HCT116 (cell line): ENCODE measurements at regions not wholly inside any gene's neighbourhood (a gene's known extent, or its start where the extent isn't known, plus 50 kb on each side); places are given as distances from the start of the nearest gene placed in this dataset.

ENCODE experiments used
- ATAC-seq: fragments of 200-7000 bp; cut with Tn5 transposase; 2 replicates; pipeline ENCODE4 v1.9.1; 2020; ENCODE audit warnings: mild to moderate bottlenecking, moderate library complexity
- BruUV-seq: library from RNA; stranded (reverse); fragments of 400-500 nt; replicated peaks from 2 replicates; lab custom pipeline; 2021; lab: Mats Ljungman, UMichigan
- CTCF ChIA-PET: fragments of 300-600 bp; sonication (Branson Sonifier 250); formaldehyde crosslinking; loops from one replicate; lab custom pipeline; 2021; ENCODE audit warnings: antibody characterized with exemption; lab: Charles Lee
- POLR2A ChIA-PET: fragments of 300-600, 350-600 bp; sonication (Branson Sonifier 250); formaldehyde crosslinking; loops from one replicate; lab custom pipeline; 2021; ENCODE audit warnings: antibody characterized with exemption; lab: Charles Lee
- RAD21 ChIA-PET, 2 experiments: fragments of 300-600 bp; sonication (Branson Sonifier 250); formaldehyde crosslinking; loops; one replicate each; lab custom pipeline; 2023; ENCODE audit warnings: low total read pairs in 2 of 2; ENCODE audit not compliant: uncharacterized antibody in 2 of 2, unreplicated experiment in 2 of 2, low non-redundant PET in 1 of 2; lab: Charles Lee
- DNase-seq: peaks from one replicate; pipeline ENCODE4 v3.0.0-alpha.2; 2010; ENCODE audit warnings: low read depth, low spot score
- H2AFZ ChIP-seq: fragments of 200-600 bp; shearing (Covaris generic), sonication (generic); 2 replicates; pipeline ENCODE4 v1.6.1; 2017; ENCODE audit warnings: low read depth, mixed run types, mixed read lengths, antibody characterized with exemption, low read length; ENCODE audit not compliant: poor library complexity, severe bottlenecking
- H3K27ac ChIP-seq: 2 replicates; pipeline ENCODE4 v1.5.1; 2012; ENCODE audit warnings: low read depth, low read length
- H3K27me3 ChIP-seq: fragments of 200-600 bp; sonication (generic); 2 replicates; pipeline ENCODE4 v1.6.1; 2016; ENCODE audit warnings: mixed run types, low read length, mixed read lengths; ENCODE audit not compliant: insufficient read depth
- H3K36me3 ChIP-seq, 2 experiments: fragments of 200-500 bp in 1 of 2; fragments of 200-600 bp in 1 of 2; sonication (Bioruptor generic) in 1 of 2; sonication (generic) in 1 of 2; 2 replicates each; pipeline versions ENCODE4 v1.5.1 to v1.6.1; 2014 to 2016; ENCODE audit warnings: low read length in 2 of 2, inconsistent platforms in 1 of 2, mixed read lengths in 1 of 2, mixed run types in 1 of 2; ENCODE audit not compliant: insufficient read depth in 2 of 2, control insufficient read depth in 1 of 2
- H3K4me1 ChIP-seq, 2 experiments: fragments of 200-600 bp in 1 of 2; sonication (generic) in 1 of 2; 2 replicates each; pipeline versions ENCODE4 v1.5.1 to v1.6.1; 2012 to 2017; ENCODE audit warnings: low read length in 2 of 2, inconsistent platforms in 1 of 2, mild to moderate bottlenecking in 1 of 2, mixed read lengths in 1 of 2, mixed run types in 1 of 2, moderate library complexity in 1 of 2; ENCODE audit not compliant: insufficient read depth in 2 of 2, control insufficient read depth in 1 of 2
- H3K4me2 ChIP-seq: fragments of 200-600 bp; sonication (generic); 2 replicates; pipeline ENCODE4 v1.6.1; 2017; ENCODE audit warnings: mixed run types, low read length, mixed read lengths
- H3K4me3 ChIP-seq, 2 experiments: fragments of 200-600 bp in 1 of 2; sonication (generic) in 1 of 2; replicated peaks in 1 of 2; 2 replicates each; pipeline ENCODE4 v1.5.1; 2011 to 2016; ENCODE audit warnings: low read length in 2 of 2, control low read depth in 1 of 2, low read depth in 1 of 2, mild to moderate bottlenecking in 1 of 2, mixed read lengths in 1 of 2, mixed run types in 1 of 2
- H3K79me2 ChIP-seq: fragments of 200-600 bp; sonication (generic); 2 replicates; pipeline ENCODE4 v1.6.1; 2017; ENCODE audit warnings: mild to moderate bottlenecking, mixed run types, low read length, moderate library complexity, mixed read lengths; ENCODE audit not compliant: insufficient read depth
- H3K9ac ChIP-seq: fragments of 200-600 bp; sonication (generic); 2 replicates; pipeline ENCODE4 v1.6.1; 2016; ENCODE audit warnings: low read length, mixed read lengths
- H3K9me2 ChIP-seq: fragments of 200-600 bp; sonication (generic), shearing (Covaris generic); 2 replicates; pipeline ENCODE4 v1.6.1; 2017; ENCODE audit warnings: mixed run types, mild to moderate bottlenecking, moderate library complexity; ENCODE audit not compliant: insufficient read depth
- H3K9me3 ChIP-seq, 2 experiments: fragments of 200-500 bp in 1 of 2; fragments of 200-600 bp in 1 of 2; sonication (Bioruptor generic) in 1 of 2; sonication (generic) in 1 of 2; 2 replicates each; pipeline ENCODE4 v1.6.1; 2014 to 2017; ENCODE audit warnings: low read length in 2 of 2, mixed read lengths in 2 of 2, inconsistent platforms in 1 of 2, low read depth in 1 of 2, mild to moderate bottlenecking in 1 of 2, mixed run types in 1 of 2, moderate library complexity in 1 of 2; ENCODE audit not compliant: control insufficient read depth in 1 of 2, insufficient read depth in 1 of 2
- H4K20me1 ChIP-seq: fragments of 200-600 bp; sonication (generic), shearing (Covaris generic); 2 replicates; pipeline ENCODE4 v1.6.1; 2017; ENCODE audit warnings: mixed run types, mild to moderate bottlenecking, moderate library complexity; ENCODE audit not compliant: insufficient read depth
- CBX3 ChIP-seq: IDR thresholded peaks from 2 replicates; pipeline ENCODE4 v1.6.1; 2012; ENCODE audit warnings: low read depth
- CEBPB ChIP-seq: IDR thresholded peaks from 2 replicates; pipeline ENCODE4 v1.6.1; 2012; ENCODE audit warnings: low read depth
- CTCF ChIP-seq, 3 experiments: fragments of 200-600 bp in 1 of 3; sonication (generic) in 1 of 3; IDR thresholded peaks in 2 of 3; conservative IDR thresholded peaks in 1 of 3; 2 replicates each; pipeline ENCODE4 v1.5.1; 2012 to 2017; ENCODE audit warnings: low read depth in 2 of 3, low read length in 2 of 3, antibody characterized with exemption in 1 of 3, borderline replicate concordance in 1 of 3, control low read depth in 1 of 3, mild to moderate bottlenecking in 1 of 3, mixed read lengths in 1 of 3, mixed run types in 1 of 3, moderate library complexity in 1 of 3; ENCODE audit not compliant: insufficient read depth in 1 of 3
- EZH2 ChIP-seq: fragments of 200-600 bp; sonication (generic); IDR thresholded peaks from 2 replicates; pipeline ENCODE4 v1.6.1; 2017; ENCODE audit warnings: antibody characterized with exemption, mixed run types
- EZH2phosphoT487 ChIP-seq: fragments of 200-600 bp; IDR thresholded peaks from 2 replicates; pipeline ENCODE4 v1.6.1; 2018; ENCODE audit warnings: antibody characterized with exemption, borderline replicate concordance
- FOSL1 ChIP-seq: IDR thresholded peaks from 2 replicates; pipeline ENCODE4 v1.6.1; 2012; ENCODE audit warnings: low read depth
- JUND ChIP-seq: IDR thresholded peaks from 2 replicates; pipeline ENCODE4 v1.6.1; 2012
- POLR2AphosphoS5 ChIP-seq: IDR thresholded peaks from 2 replicates; pipeline ENCODE4 v1.6.1; 2011; ENCODE audit warnings: mild to moderate bottlenecking, low read depth, low read length, moderate library complexity
- RAD21 ChIP-seq: IDR thresholded peaks from 2 replicates; pipeline ENCODE4 v1.6.1; 2012; ENCODE audit warnings: low read depth, mild to moderate bottlenecking
- SIN3A ChIP-seq: IDR thresholded peaks from 2 replicates; pipeline ENCODE4 v1.6.1; 2012; ENCODE audit warnings: low read depth
- SP1 ChIP-seq: IDR thresholded peaks from 2 replicates; pipeline ENCODE4 v1.6.1; 2012; ENCODE audit warnings: low read depth
- SRF ChIP-seq: IDR thresholded peaks from 2 replicates; pipeline ENCODE4 v1.6.1; 2012; ENCODE audit warnings: low read depth
- TCF7L2 ChIP-seq: IDR thresholded peaks from 2 replicates; pipeline ENCODE4 v1.7.0; 2011; ENCODE audit warnings: borderline replicate concordance, inconsistent platforms; ENCODE audit not compliant: insufficient read depth, insufficient read length; ENCODE audit errors: extremely low read depth
- YY1 ChIP-seq: IDR thresholded peaks from 2 replicates; pipeline ENCODE4 v1.6.1; 2011; ENCODE audit warnings: low read length, low read depth, moderate library complexity, mild to moderate bottlenecking; ENCODE audit not compliant: insufficient replicate concordance; ENCODE audit errors: extremely low read depth
- ZFX ChIP-seq: fragments of 450-650 bp; IDR thresholded peaks from 2 replicates; pipeline ENCODE4 v1.6.1; 2017
- ZNF274 ChIP-seq: fragments of 200-500 bp; sonication (Bioruptor generic); IDR thresholded peaks from 2 replicates; pipeline ENCODE4 v1.6.1; 2014; ENCODE audit warnings: mild to moderate bottlenecking, low read depth, low read length, inconsistent platforms
- intact Hi-C: fragments of 100-400 bp; cut with micrococcal nuclease; formaldehyde crosslinking; loops from 2 replicates; pipeline ENCODE4 v1.10.0; 2022
- TF ChIP-seq, protein P1 (sequence below): IDR thresholded peaks from 2 replicates; pipeline ENCODE4 v1.6.1; 2012
- TF ChIP-seq, protein P2 (sequence below): IDR thresholded peaks from 2 replicates; pipeline ENCODE4 v1.6.1; 2011; ENCODE audit warnings: mild to moderate bottlenecking, low read length, moderate library complexity; ENCODE audit not compliant: insufficient replicate concordance; ENCODE audit errors: extremely low read depth
- TF ChIP-seq, protein P3 (sequence below): IDR thresholded peaks from 2 replicates; pipeline ENCODE4 v1.6.1; 2012; ENCODE audit warnings: low read depth

DNA sequence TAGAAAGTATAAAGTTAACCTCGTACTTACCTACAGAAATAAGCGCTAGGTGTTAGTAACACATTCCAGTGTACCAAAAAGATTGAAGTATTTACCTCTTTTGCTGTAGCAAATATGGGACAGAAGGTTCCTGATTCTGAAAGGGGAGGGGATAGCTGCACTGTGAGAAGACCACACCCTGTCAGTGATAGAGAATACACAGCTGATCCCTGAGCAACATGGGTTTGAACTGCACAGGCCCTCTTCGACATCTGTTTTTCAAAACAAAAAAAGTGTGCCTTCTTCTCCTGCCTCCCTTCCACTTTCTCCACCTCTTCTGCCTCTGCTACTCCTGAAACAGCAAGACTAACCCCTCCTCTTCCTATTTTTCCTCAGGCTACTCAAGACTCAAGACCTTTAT is 201.8 kb upstream of the SLIT2 start:
- no peak overlapping the region for H3K27ac ChIP-seq
- no peak overlapping the region for H3K4me3 ChIP-seq
- no peak overlapping the region for H2AFZ ChIP-seq
- no peaks in the 10 kb centered on the region for H3K27me3 ChIP-seq
- BruUV-seq, result no TSS peak
- ChIA-PET POLR2A (no interaction called here), CTCF (no interaction called here), RAD21 (no interaction called here)
- TF ChIP-seq, protein P1, sequence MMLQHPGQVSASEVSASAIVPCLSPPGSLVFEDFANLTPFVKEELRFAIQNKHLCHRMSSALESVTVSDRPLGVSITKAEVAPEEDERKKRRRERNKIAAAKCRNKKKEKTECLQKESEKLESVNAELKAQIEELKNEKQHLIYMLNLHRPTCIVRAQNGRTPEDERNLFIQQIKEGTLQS, result no peak
- TF ChIP-seq, protein P2, sequence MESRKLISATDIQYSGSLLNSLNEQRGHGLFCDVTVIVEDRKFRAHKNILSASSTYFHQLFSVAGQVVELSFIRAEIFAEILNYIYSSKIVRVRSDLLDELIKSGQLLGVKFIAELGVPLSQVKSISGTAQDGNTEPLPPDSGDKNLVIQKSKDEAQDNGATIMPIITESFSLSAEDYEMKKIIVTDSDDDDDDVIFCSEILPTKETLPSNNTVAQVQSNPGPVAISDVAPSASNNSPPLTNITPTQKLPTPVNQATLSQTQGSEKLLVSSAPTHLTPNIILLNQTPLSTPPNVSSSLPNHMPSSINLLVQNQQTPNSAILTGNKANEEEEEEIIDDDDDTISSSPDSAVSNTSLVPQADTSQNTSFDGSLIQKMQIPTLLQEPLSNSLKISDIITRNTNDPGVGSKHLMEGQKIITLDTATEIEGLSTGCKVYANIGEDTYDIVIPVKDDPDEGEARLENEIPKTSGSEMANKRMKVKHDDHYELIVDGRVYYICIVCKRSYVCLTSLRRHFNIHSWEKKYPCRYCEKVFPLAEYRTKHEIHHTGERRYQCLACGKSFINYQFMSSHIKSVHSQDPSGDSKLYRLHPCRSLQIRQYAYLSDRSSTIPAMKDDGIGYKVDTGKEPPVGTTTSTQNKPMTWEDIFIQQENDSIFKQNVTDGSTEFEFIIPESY, result no peak
- TF ChIP-seq RAD21, result no peak
- no peak for TF ChIP-seq SP1
- TF ChIP-seq SIN3A, result no peak
- no peak for TF ChIP-seq JUND
- TF ChIP-seq CEBPB, result no peak
- TF ChIP-seq, protein P3, sequence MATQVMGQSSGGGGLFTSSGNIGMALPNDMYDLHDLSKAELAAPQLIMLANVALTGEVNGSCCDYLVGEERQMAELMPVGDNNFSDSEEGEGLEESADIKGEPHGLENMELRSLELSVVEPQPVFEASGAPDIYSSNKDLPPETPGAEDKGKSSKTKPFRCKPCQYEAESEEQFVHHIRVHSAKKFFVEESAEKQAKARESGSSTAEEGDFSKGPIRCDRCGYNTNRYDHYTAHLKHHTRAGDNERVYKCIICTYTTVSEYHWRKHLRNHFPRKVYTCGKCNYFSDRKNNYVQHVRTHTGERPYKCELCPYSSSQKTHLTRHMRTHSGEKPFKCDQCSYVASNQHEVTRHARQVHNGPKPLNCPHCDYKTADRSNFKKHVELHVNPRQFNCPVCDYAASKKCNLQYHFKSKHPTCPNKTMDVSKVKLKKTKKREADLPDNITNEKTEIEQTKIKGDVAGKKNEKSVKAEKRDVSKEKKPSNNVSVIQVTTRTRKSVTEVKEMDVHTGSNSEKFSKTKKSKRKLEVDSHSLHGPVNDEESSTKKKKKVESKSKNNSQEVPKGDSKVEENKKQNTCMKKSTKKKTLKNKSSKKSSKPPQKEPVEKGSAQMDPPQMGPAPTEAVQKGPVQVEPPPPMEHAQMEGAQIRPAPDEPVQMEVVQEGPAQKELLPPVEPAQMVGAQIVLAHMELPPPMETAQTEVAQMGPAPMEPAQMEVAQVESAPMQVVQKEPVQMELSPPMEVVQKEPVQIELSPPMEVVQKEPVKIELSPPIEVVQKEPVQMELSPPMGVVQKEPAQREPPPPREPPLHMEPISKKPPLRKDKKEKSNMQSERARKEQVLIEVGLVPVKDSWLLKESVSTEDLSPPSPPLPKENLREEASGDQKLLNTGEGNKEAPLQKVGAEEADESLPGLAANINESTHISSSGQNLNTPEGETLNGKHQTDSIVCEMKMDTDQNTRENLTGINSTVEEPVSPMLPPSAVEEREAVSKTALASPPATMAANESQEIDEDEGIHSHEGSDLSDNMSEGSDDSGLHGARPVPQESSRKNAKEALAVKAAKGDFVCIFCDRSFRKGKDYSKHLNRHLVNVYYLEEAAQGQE, result no peak
- TF ChIP-seq CTCF (IDR thresholded peaks at IDR 0.05 in 2 of 3, conservative IDR thresholded peaks at IDR 0.05 in 1 of 3; ENCODE audit: borderline replicate concordance in 1 of 3, insufficient read depth in 1 of 3, low read depth in 2 of 3, low read length in 2 of 3), result no peak
- no peak for TF ChIP-seq ZFX
- no peak for TF ChIP-seq EZH2
- no peak for TF ChIP-seq FOSL1
- no peak for TF ChIP-seq POLR2AphosphoS5
- TF ChIP-seq CBX3, result no peak
- TF ChIP-seq YY1, result no peak
- no peak for TF ChIP-seq ZNF274
- no peak for TF ChIP-seq SRF
- no peak for TF ChIP-seq TCF7L2
- TF ChIP-seq EZH2phosphoT487, result no peak
- no peak for DNase-seq
- no peaks in the 10 kb centered on the region for H3K4me1 ChIP-seq
- no peaks in the 10 kb centered on the region for H3K9me3 ChIP-seq
- no peak for ATAC-seq
- no peak overlapping the region for H3K4me2 ChIP-seq
- H3K36me3 ChIP-seq, result no peaks in the 10 kb centered on the region
- H4K20me1 ChIP-seq, result no peaks in the 10 kb centered on the region
- no peak overlapping the region for H3K9ac ChIP-seq
- intact Hi-C loops, result no loop called here
- H3K9me2 ChIP-seq, result no peaks in the 10 kb centered on the region
- H3K79me2 ChIP-seq, result no peaks in the 10 kb centered on the region
